Chondrocyte (in vitro differentiated cells): ENCODE measurements at regions not wholly inside any gene's neighbourhood (a gene's known extent, or its start where the extent isn't known, plus 50 kb on each side); places are given as distances from the start of the nearest gene placed in this dataset.

Experiments
- DNase-seq: peaks from one replicate; pipeline ENCODE4 v3.0.0; 2021; ENCODE audit warnings: mixed read lengths, low spot score
- H3K27ac Mint-ChIP-seq: one replicate; pipeline ENCODE4 v1.8.0; 2021; ENCODE audit warnings: mild to moderate bottlenecking, moderate library complexity, mixed read lengths; ENCODE audit not compliant: unreplicated experiment
- H3K27me3 Mint-ChIP-seq: 2 replicates; pipeline ENCODE4 v1.8.0; 2021; ENCODE audit warnings: low read depth, mixed read lengths
- H3K36me3 Mint-ChIP-seq: 2 replicates; pipeline ENCODE4 v1.8.0; 2021; ENCODE audit warnings: low read depth, mixed read lengths
- H3K4me1 Mint-ChIP-seq: 2 replicates; pipeline ENCODE4 v1.8.0; 2021; ENCODE audit warnings: low read depth, mild to moderate bottlenecking, mixed read lengths
- H3K4me3 Mint-ChIP-seq: one replicate; pipeline ENCODE4 v1.8.0; 2021; ENCODE audit warnings: mild to moderate bottlenecking, moderate library complexity, mixed read lengths; ENCODE audit not compliant: unreplicated experiment
- H3K9me3 Mint-ChIP-seq: 2 replicates; pipeline ENCODE4 v1.8.0; 2021; ENCODE audit warnings: low read depth, mixed read lengths
- CTCF ChIP-seq: fragments of 200-600 bp; sonication (generic); IDR thresholded peaks from 2 replicates; pipeline ENCODE4 v1.5.0; 2021; ENCODE audit warnings: antibody characterized with exemption, mild to moderate bottlenecking, moderate library complexity

- Mint-ChIP-seq H3K9me3 (peaks cover 6% of the 10 kb centered on the region), H3K27me3 (peaks cover 13% of the 10 kb centered on the region), H3K27ac (no peak overlapping the region), H3K4me1 (no peaks in the 10 kb centered on the region), H3K4me3 (no peak overlapping the region), H3K36me3 (no peaks in the 10 kb centered on the region)
- no peak for TF ChIP-seq CTCF
- DNase-seq, result no peak
These were observed 533.1 kb upstream of the CHAC2 start for GRCh38 chr2:53234548-53234903.

- H3K27me3 Mint-ChIP-seq, result peaks cover 13% of the 10 kb centered on the region
- TF ChIP-seq CTCF, result no peak
- DNase-seq, result no peak
- no peak overlapping the region for H3K27ac Mint-ChIP-seq
- peaks cover 6% of the 10 kb centered on the region for H3K9me3 Mint-ChIP-seq
- no peaks in the 10 kb centered on the region for H3K4me1 Mint-ChIP-seq
- no peaks in the 10 kb centered on the region for H3K36me3 Mint-ChIP-seq
- no peak overlapping the region for H3K4me3 Mint-ChIP-seq
These were observed 533.7 kb upstream of the CHAC2 start for GRCh38 chr2:53233759-53234547.

GRCh38 chr2:53231908-53232307 lies 535.7 kb upstream of the CHAC2 start:
- TF ChIP-seq CTCF, result no peak
- no peak overlapping the region for H3K27ac Mint-ChIP-seq
- H3K4me1 Mint-ChIP-seq, result no peaks in the 10 kb centered on the region
- peaks cover 18% of the 10 kb centered on the region for H3K27me3 Mint-ChIP-seq
- DNase-seq, result no peak
- no peaks in the 10 kb centered on the region for H3K36me3 Mint-ChIP-seq
- H3K4me3 Mint-ChIP-seq, result no peak overlapping the region
- no peaks in the 10 kb centered on the region for H3K9me3 Mint-ChIP-seq

GRCh38 chr2:53230691-53231090 lies 536.9 kb upstream of the CHAC2 start:
- H3K9me3 Mint-ChIP-seq, result no peaks in the 10 kb centered on the region
- peaks cover 18% of the 10 kb centered on the region for H3K27me3 Mint-ChIP-seq
- H3K27ac Mint-ChIP-seq, result no peak overlapping the region

GRCh38 chr2:53227535-53227934 lies 540.1 kb upstream of the CHAC2 start:
- Mint-ChIP-seq H3K9me3 (no peaks in the 10 kb centered on the region), H3K36me3 (no peaks in the 10 kb centered on the region), H3K27ac (no peak overlapping the region), H3K27me3 (peaks cover 19% of the 10 kb centered on the region), H3K4me1 (no peaks in the 10 kb centered on the region), H3K4me3 (no peak overlapping the region)
- no peak for DNase-seq
- no peak for TF ChIP-seq CTCF

More at GRCh38 chr2:53230691-53231090, 536.9 kb upstream of the CHAC2 start:
- no peaks in the 10 kb centered on the region for H3K36me3 Mint-ChIP-seq
- TF ChIP-seq CTCF, result no peak
- no peaks in the 10 kb centered on the region for H3K4me1 Mint-ChIP-seq
- no peak overlapping the region for H3K4me3 Mint-ChIP-seq
- DNase-seq, result no peak
